ENCODE measurements at regions not wholly inside any gene's neighbourhood (a gene's known extent, or its start where the extent isn't known, plus 50 kb on each side); places are given as distances from the start of the nearest gene placed in this dataset.

DNA sequence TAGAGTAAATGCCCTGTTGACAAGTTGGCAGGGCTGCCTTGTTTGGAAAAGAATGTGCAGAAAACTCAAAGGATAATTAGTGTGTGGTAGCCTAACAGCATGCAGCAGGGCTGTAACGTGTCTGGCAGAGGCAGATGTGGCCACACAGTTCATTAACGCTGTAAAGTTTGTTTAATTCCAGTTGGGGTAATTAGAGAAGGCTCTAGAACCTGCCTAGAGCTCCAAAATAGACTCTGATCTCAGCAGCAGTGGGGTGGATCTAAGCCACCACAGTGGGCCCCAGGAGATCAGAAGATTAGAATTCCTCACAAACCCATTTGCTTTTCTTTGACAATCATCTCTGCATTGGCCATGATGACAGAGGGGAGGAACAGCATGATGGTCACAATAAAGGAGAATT lies 65.1 kb upstream of the LEKR1 start:
- no peak for TF ChIP-seq CTCF (IDR thresholded peaks at IDR 0.05)
- no peak for TF ChIP-seq POLR2A (IDR thresholded peaks at IDR 0.05)
- TF ChIP-seq POLR2AphosphoS5 (IDR thresholded peaks at IDR 0.05), result no peak
